ENCODE measurements at regions not wholly inside any gene's neighbourhood (a gene's known extent, or its start where the extent isn't known, plus 50 kb on each side); places are given as distances from the start of the nearest gene placed in this dataset.
"Not testable (repeated sequence)": the region's sequence is repeated elsewhere in the genome, so short reads cannot be mapped to it uniquely, and the experiment has no call there.

DNA sequence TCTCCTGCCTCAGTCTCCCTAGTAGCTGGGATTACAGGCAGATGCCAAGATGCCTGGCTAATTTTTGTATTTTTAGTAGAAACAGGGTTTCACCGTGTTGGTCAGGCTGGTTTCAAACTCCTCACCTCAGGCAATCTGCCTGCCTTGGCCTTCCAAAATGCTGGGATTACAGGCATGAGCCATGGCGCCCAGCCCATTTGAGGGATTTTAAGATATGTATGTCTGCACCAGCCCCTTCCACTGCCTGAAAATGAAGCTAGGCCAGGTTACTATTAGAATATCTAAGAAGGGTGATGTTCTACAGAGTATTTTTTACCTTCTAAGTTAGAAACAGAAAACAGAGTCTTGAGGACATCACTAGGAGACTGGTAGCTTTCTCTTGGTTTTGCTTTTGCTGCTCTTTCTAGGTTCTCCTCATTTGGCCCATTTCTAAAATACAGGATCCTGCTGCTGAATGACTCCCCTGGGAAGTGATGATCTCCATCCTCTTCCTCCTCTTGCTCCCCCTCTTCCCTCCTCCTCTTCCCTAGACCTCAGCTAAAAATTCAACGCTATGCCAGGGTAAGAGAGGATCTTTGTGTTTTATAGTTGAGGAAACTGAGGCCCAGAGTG is 118.5 kb downstream of the MYCN start:
- DNase-seq, result no peak

DNA sequence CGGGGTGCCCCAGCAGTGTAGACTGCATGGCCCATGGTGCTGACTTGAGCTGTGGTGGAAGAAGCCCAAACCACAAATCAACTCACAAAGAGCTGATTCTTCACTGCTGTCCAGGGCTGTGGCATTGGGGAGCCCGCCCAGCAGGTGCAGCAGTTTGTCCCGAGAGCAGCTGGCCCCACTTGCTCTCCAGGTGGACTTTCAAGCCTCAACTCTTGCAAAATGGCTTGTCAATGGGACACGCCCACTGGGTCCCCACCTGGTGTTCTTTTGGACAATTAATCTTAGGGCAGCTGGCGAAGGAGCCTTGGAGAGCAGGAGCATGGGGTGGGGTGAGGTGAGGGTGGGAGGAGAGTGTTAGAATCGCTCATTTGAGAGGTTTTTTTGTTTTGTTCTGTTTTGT is 117.9 kb downstream of the MYCN start:
- no peak for DNase-seq

DNA sequence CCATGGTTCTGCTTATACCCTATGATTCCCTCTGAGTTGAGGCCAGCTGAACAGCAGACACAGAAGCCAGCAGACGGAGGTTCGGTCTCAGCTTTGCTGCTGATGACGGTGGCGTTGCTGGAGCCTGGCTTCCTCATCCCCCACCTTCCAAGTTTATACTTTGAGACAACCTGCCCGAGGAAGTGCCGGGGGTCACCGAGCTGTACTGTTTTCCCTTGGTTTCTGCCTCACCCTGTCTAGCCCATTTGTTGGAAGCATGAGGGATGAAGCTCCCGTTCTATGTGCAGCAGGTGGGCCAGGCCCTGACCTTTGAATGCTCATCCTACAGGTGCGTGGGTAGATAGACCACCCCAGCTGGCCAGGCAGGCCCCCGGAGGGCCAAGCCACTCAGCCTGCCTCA is 117.3 kb downstream of the MYCN start:
- no peak for DNase-seq

DNA sequence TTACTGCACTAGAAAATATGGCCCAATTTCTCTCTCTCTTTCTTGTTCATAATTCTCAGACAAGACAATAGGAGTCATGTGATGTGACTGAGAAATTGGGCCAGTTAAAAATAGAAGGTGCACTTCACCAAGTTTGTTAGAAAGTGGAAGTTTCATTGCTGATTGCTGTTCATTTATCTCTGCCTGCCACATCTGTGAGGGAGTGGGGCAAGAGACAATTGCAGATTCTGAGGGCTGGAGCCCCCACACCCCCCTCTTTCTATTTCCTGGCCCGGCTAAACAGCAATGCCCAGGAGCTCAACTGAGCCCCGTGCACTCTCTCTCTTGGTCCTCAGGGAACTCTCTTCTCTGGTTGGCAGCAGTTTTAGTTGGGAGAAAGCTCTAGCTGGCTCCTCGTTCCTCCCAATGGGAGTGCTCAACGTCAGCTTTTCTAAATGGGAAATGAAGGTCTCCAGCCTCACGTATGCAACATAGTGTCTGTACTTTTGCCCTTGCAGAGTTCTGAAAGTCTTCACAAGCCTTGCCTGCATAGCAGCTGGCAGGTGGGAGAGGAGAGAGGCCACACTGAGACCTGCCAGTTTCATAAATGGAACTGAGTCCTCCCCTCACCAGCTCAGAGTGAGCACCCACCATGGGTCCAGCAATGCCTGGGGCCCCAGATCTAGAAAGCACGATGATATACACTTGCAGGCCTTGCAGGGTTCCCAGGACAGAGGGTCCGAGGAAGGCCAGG is 115.7 kb downstream of the MYCN start:
- DNase-seq, result no peak

DNA sequence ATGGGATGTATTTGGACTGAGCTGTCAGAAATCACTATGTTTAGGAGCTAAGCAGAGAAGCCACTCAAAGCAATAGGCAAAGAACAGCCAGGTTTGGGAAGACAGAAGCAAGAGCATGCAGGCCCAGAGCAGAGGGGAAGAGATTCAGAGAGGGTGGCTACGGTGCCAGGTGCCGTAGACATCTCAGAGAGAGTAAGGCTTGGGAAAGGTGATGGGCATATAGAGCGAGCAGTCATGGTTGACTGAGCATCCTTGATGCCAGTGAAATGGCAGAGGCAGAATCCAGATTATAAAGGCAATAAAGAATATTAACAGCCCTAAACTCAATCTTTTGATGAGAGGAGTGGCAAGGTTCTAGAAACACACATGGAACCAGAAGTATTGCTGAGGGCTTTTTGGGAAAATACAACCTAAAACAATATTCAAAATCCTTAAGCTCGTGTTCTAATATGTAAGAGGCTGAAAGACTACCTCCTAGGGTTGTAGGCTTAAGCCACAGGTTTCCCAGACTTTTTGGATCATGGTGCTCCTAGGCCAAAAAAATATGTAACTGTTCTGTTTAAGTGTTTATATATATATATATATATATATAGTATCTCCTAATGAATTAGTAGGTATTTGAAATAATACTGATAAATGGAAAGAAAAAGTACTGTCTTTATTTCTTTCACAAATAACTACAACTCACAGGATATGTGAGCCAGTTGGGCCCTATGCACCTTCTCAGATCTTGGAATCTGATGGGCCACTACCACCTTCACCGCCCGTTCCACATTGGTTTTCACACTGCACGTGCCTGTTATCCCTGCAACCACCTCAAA is 113.3 kb downstream of the MYCN start:
- DNase-seq, result no peak

DNA sequence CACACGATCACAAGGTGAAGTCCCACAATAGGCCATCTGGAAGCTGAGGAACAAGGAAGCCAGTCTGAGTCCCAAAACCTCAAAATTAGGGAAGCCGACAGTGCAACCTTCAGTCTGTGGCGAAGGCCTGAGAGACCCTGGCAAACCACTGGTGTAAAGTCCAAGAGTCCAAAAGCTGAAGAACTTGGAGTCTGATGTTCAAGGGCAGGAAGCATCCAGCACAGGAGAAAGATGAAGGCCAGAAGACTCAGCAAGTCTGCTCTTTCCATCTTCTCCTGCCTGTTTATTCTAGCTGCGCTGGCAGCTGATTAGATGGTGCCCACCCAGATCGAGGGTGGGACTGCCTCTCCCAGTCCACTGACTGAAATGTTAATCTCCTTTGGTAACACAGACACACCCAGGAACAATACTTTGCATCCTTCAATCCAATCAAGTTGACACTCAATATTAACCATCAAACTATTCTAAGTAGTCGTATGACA is 112.3 kb downstream of the MYCN start:
- not testable (repeated sequence) for DNase-seq

DNA sequence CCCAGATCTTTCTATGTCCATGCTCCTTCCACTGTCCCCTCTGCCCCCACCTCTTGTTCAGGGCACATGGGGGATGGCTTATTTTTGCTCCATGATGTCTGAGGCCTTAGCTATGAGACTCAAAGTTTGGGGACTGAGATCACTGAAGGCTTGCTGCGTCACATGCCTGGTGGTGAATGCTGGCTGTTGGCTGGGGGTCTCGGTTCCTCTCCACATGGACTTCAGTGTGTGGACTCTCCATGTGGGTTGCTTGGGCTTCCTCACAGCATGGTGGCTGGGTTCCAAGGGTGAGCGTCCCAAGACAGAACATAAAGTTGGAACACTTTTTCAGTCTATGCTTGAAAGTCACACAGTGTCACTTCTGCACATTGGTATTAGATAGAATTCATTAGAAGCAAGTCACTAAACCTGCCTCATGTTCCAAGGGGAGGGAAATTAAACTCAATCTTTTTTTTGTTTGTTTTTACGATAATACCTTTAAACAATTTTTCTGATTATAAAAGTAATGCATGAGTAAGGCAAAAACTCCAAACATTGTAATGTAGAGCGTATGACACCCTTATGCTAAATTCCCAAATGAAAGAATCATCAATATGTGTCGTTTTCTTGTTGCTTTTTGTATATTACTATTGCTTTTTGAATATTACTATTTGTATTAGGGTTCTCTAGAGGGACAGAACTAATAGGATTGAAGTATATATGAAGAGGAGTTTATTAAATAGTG is 111.7 kb downstream of the MYCN start:
- DNase-seq, result no peak

DNA sequence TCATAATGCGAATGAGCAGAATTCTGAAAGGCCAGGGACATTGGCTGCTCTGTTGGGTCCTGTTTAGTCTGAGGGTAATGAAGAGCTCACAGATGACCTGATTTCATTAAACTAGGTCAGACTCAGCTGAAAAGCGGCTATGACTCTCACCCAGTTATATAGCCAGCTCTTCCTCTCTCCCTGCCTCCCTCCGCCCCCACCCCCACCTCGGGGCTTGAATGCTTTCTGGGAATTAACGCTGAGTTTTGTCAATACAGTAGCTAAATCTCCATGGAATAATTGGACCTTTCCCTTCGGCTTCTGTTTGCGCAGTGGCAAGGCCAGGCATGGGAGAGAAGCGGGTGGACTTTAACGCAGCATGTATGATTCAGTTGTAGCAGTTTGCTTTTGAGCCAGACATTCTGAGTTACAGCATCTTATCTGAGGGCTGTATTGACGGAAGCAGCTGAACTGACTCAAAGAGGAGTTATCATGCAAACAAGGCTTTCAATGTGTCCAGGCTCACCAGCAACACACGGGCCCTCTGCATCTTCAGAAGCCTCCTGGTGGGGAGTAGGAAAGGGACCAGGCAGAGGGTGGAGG is 110.6 kb downstream of the MYCN start:
- no peak for DNase-seq

DNA sequence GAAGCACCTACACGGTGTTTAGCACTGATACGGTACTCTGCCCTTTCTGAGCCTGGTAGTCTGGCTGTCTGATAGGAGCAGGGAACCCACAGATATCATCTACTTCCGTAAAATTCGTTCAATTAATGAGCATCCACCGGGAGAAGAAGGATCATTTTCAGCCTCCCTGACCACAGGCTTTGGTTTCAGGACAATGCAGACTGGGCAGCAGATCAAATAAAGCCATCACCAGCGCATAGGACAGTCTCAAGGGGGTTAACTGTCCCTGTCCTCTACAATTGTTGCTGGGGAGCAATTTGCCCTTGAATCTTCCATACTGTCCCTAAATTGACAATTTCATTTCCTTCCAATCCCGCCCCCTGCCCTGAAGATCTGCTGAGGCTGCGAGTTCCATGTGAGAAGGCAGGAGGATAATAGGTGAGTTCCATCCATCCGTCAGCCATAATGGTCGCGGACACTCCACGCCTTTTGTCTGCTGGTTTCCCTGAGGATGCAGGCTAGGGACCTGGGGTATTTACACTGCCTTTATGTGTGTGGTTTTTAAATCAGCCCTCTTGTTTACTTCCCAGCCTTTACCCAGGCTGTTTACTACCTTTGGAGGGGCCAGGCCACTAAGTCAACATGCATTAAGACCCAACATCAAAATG is 110.0 kb downstream of the MYCN start:
- no peak for DNase-seq

DNA sequence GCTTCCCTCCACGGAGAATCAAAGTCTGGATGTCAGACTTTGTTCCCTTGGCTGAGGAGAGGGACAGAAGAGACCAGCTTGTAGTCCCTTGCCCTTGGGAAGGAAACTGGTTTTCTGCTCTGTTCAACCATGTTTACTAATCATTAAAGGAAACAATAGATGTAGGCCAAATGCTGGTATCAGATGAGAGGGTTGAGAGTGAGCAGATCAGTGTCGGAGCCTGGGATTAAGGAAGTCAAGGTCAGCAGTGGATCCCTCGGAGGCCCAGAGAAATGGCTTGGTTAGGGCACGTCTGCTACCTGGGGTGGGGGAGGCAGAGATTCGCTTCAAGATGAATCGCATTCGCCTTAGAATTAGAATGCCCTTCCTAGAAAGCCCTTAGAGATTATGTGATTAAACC is 109.1 kb downstream of the MYCN start:
- no peak for DNase-seq

DNA sequence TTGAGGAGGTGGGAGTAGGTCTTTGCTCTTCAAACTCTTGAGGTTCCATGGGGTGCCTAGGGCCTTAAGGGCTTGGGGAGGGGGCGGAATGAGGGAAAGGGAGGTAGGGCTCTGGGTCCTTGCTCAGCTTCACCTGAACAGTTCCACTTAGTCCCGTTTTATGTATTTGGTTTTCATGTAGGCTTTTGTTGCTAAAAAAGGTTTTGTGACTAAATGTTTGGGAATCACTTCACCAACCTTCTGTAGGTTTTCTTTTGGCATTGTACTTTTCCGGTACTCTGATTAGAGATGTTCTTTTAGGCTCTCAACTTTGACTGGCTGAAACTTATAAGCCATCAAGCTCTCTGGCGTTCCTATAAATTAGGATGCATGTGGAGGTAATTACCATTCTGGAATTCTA is 108.1 kb downstream of the MYCN start:
- DNase-seq, result no peak

DNA sequence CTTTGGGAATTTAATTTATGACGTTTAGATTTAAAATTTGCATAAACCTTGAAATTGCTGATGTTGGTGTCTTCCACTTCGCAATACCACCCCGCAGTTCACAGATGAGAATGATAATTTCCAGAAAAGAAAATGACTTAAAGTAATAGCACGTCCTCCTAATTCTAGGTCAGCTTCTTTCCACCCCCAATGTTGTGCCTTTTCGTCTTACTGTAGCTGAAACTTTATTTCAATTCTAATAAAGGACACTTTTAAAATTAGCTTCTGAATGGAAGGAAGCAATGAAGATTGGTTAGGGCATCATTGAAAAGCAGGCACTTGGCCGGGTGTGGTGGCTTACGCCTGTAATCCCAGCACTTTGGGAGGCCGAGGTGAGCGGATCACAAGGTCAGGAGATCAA is 107.4 kb downstream of the MYCN start:
- no peak for DNase-seq

DNA sequence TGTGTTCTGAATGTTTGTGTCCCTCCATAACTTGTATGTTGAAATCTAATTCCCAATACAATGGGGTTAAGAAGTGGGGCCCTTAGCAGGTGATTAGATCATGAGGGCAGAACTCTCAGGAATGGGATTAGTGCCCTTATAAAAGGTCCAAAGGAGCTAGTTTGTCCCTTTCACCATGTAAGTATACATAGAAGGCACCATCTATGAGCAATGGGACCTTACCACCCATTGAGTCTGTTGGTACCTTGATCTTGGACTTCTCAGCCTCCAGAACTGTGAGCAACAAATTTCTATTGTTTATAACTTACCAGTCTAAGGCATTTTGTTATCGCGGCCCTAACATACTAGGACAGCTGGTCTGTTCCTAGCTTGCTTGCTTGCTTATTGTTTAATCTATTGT is 106.3 kb downstream of the MYCN start:
- no peak for DNase-seq

DNA sequence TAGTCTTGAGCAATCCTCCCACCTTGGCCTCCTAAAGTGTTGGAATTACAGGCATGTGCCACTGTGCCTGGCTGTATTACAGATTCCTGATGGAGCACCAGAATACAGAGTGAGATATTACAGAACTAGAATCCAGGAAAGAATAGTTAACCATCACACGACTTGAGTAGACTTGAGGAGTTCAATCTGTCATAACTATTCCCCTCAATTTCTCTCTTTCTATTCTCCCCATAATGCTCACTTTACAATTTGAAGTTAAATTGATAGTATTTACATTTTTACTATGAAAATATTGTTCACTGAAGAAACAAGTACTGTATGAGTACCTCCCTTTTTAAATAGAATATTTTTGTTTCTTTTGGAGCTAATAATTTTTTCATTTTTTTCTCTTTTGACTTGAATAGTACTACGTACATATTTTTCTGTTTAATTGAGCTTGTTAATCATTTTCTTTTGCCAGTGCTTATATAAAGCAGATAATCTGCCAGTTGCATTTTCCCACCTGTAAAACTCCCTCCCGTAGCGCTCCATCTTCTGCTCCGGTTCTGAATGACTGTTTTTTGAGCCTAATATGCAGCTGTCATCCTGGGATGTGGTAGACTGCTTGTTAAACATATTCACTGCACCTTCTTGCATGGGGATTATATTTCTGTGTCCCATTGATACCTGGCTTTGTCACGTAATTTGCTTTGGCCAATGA is 105.5 kb downstream of the MYCN start:
- no peak for DNase-seq

DNA sequence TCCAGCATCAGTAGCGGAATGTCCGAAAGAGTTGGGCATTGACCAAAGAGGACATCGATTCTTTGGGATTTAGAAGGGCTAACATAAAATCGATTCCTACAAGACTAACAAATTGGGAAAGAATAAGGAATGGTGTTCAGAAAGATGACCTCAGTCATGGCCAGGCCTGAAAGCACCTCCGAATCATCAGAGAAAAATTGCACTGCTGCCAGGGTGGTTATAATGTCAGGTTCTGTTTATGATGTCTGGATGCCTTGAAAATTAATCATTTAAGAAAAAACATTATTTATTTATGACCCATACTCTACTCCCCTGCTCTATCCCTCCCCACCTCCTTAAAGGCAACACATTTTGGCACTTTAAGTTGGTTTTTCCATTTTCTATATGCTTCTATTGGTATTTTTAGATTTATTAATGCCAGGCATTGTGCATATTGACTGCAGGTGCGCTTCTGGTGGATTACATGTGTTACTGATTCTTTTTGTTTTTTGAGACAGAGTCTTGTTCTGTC is 104.7 kb downstream of the MYCN start:
- no peak for DNase-seq

DNA sequence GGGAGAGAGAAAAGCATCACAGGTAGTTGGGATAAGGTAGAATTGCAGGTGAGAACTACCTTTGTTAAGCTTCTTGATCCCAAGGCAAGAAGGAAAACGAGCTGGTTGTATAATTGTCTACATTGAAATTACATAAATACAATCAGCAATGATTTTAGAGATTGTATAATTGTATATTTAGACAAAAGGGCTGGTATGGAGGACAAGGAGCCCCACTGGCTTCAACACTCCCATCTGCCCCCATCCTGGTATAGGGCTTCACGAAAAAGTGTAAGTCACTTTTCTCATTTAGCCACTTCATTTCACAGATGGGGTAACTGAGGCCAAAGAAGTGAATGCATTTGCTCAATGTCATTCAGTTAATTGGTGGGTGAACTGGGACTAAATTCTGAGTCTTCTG is 103.3 kb downstream of the MYCN start:
- DNase-seq, result no peak

DNA sequence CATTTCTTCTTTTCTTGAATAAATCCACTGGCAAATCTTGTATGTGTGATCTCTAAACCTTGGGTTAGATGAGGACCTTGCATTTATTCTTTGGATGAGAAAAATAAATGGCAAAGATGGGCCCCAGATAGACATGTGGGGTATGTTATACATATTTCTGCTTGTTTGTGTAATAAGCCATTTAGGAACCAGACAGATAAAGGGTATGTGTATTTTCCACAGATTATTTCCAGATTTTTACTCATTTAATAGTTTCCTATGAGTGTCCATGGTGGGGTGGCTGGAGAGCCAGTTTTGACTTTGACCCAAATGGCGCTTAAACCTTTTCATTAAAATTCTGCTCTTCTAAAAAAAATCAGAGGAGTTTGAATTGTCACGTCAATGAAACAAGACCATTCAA is 102.8 kb downstream of the MYCN start:
- no peak for DNase-seq

DNA sequence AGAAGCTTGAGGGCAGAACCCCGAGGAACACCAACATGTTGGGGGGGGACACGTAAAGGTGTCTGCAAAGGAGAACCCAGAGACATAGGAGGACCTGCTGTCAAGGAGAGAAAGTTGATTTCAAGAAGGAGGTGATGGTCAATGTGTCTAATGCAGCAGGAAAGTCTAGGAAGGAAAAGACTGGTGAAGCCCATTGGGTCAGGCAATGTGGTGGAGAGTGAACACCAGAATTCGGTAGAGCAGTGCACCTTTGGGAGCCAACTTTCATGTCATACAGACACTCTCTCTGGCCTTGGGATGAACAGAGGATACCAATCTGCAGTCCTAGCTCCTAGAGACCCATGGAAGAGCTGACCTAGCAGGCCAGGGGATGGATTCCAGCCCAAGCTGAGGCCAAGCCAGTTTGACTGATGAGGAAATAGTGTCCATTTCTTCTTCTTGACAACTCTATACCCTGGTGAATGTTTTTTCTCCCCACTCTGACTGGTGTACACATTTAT is 101.9 kb downstream of the MYCN start:
- DNase-seq, result no peak

DNA sequence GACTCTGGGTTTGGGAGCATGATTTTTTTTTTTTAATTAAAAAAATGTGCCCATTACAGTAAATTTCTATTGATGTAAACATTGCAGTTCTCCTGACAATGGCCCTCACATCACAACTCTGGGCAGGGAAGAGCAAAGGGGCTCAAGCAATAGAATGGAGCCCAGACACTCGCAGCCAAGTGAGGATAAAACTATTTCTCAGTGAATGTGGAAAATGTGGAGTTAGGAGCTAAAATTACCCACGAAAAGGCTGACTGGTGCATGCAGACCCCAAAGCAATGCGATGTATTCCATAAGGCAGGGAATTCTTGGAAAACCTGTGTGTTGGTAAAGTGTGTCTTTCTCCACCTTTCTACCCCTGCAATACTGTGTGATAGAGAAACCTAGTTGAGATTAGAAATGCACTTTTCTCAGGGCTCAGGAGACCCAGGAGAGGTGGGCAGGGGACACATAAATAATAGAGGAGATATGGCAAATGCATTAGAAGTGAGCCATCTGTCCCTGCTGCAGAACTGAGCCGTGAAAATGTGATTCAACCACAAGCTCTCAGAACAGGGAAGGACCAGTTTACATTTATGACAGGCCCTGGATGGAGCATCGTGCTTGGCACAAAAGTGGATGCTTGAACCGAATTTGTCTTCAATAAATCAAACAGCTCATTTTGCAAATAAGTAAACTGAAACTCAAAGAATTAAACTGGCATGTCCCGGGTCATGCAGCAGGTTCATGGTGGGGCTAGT is 100.1 kb downstream of the MYCN start:
- no peak for DNase-seq

DNA sequence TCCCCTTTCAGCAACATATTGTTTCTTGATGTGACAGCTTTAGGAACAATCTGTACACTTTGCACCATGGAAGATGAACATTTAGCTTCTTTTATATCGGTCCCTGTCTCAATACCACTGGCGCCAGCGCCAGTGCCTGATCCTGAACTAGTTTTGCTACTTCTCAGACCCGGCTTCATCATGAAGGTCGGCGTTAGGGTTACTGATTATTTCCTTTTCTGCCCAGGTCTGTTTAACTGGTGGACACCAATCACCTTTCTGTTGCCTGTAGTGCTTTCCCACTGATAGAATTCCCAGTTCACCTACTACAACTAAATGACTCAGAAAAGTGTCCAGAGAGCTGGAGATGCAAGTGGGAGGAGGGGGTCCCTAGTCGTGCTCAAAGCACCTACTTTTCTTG is 99.5 kb downstream of the MYCN start:
- no peak for DNase-seq

Data from T-helper 9 cell (primary cell).